Activated CD4-positive, alpha-beta T cell treated with anti-CD3 and anti-CD28 coated beads for 4 hours (primary cell): ENCODE measurements at regions not wholly inside any gene's neighbourhood (a gene's known extent, or its start where the extent isn't known, plus 50 kb on each side); places are given as distances from the start of the nearest gene placed in this dataset.
"Not testable (repeated sequence)": the region's sequence is repeated elsewhere in the genome, so short reads cannot be mapped to it uniquely, and the experiment has no call there.

Experiments
- DNase-seq, 2 donors: peaks; one replicate each; pipeline ENCODE4 v3.0.0-alpha.2; 2020

- no peak for DNase-seq
Observed at GRCh38 chr1:198986442-198986841, 347.6 kb downstream of the PTPRC start.

- no peak for DNase-seq
Observed at GRCh38 chr1:199002661-199003060, 363.8 kb downstream of the PTPRC start.

- DNase-seq = no peak
Observed at GRCh38 chr1:199007423-199007822, 368.6 kb downstream of the PTPRC start.

- DNase-seq = no peak
Observed at GRCh38 chr1:199009447-199009846, 370.6 kb downstream of the PTPRC start.

- DNase-seq = no peak
Observed at GRCh38 chr1:199010492-199010891, 371.7 kb downstream of the PTPRC start.

- no peak for DNase-seq
Observed at GRCh38 chr1:199010933-199011332, 372.1 kb downstream of the PTPRC start.

GRCh38 chr1:199015799-199016198, 377.0 kb downstream of the PTPRC start:
- no peak for DNase-seq

GRCh38 chr1:199018471-199019135, 379.8 kb downstream of the PTPRC start:
- DNase-seq = no peak

- DNase-seq = no peak
Observed at GRCh38 chr1:199020051-199020450, 381.2 kb downstream of the PTPRC start.

- DNase-seq = no peak
Observed at GRCh38 chr1:199020904-199021303, 382.1 kb downstream of the PTPRC start.

GRCh38 chr1:199029401-199029800, 390.6 kb downstream of the PTPRC start:
- no peak for DNase-seq

- DNase-seq = no peak
Observed at GRCh38 chr1:199029855-199030254, 391.0 kb downstream of the PTPRC start.

- not testable (repeated sequence) for DNase-seq
Observed at GRCh38 chr1:199030541-199030940, 391.7 kb downstream of the PTPRC start.

- not testable (repeated sequence) for DNase-seq
Observed at GRCh38 chr1:199031170-199031569, 392.3 kb downstream of the PTPRC start.

- DNase-seq = not testable (repeated sequence)
Observed at GRCh38 chr1:199032479-199032878, 393.6 kb downstream of the PTPRC start.

- DNase-seq = no peak
Observed at GRCh38 chr1:199033661-199034060, 394.8 kb downstream of the PTPRC start.

GRCh38 chr1:199038156-199038555, 399.3 kb downstream of the PTPRC start:
- DNase-seq = no peak

- no peak for DNase-seq
Observed at GRCh38 chr1:199040076-199040905, 401.5 kb downstream of the PTPRC start.

GRCh38 chr1:199041173-199041914, 402.5 kb downstream of the PTPRC start:
- no peak for DNase-seq

GRCh38 chr1:199042193-199042592, 403.4 kb downstream of the PTPRC start:
- DNase-seq = no peak

- no peak for DNase-seq
Observed at GRCh38 chr1:199044191-199044590, 405.4 kb downstream of the PTPRC start.

- no peak for DNase-seq
Observed at GRCh38 chr1:199046618-199047017, 407.8 kb downstream of the PTPRC start.

- no peak for DNase-seq
Observed at GRCh38 chr1:199054694-199055093, 415.9 kb downstream of the PTPRC start.

- DNase-seq = no peak
Observed at GRCh38 chr1:199057322-199057721, 418.5 kb downstream of the PTPRC start.
